RWPE2 (cell line): ENCODE measurements at regions not wholly inside any gene's neighbourhood (a gene's known extent, or its start where the extent isn't known, plus 50 kb on each side); places are given as distances from the start of the nearest gene placed in this dataset.

Source experiments
- ATAC-seq: fragments of 200-7000 bp; cut with Tn5 transposase; 3 replicates; pipeline ENCODE4 v1.9.1; 2021; ENCODE audit warnings: low read depth
- DNase-seq: peaks from one replicate; pipeline ENCODE4 v3.0.0-alpha.2; 2020; ENCODE audit warnings: low spot score
- H3K27ac ChIP-seq: fragments of 450-650 bp; 2 replicates; pipeline ENCODE4 v1.5.1; 2017; ENCODE audit warnings: mild to moderate bottlenecking; ENCODE audit not compliant: poor library complexity, severe bottlenecking
- H3K27me3 ChIP-seq: fragments of 250-450 bp; sonication (Bioruptor Pico); 2 replicates; pipeline ENCODE4 v1.5.1; 2021; ENCODE audit warnings: mild to moderate bottlenecking, moderate library complexity; ENCODE audit not compliant: insufficient read depth, poor library complexity, severe bottlenecking
- H3K36me3 ChIP-seq: fragments of 250-450 bp; sonication (Bioruptor Pico); 2 replicates; pipeline ENCODE4 v1.5.1; 2020; ENCODE audit warnings: low read depth, mild to moderate bottlenecking, moderate library complexity
- H3K4me1 ChIP-seq: fragments of 250-450 bp; sonication (Bioruptor Pico); 2 replicates; pipeline ENCODE4 v1.5.1; 2021; ENCODE audit warnings: mild to moderate bottlenecking, moderate library complexity; ENCODE audit not compliant: insufficient read depth, poor library complexity, severe bottlenecking
- H3K4me3 ChIP-seq: fragments of 250-450 bp; sonication (Bioruptor Pico); 2 replicates; pipeline ENCODE4 v1.5.1; 2021; ENCODE audit warnings: mild to moderate bottlenecking, moderate library complexity; ENCODE audit not compliant: severe bottlenecking
- H3K9me3 ChIP-seq: fragments of 250-450 bp; sonication (Bioruptor Pico); 2 replicates; pipeline ENCODE4 v1.5.1; 2021; ENCODE audit warnings: mild to moderate bottlenecking, moderate library complexity; ENCODE audit not compliant: severe bottlenecking
- CTCF ChIP-seq: fragments of 450-650 bp; IDR thresholded peaks from one replicate; pipeline ENCODE4 v1.5.1; 2017; ENCODE audit warnings: mild to moderate bottlenecking, moderate library complexity; ENCODE audit not compliant: poor library complexity, severe bottlenecking

- H3K4me3 ChIP-seq, result no peak overlapping the region
- TF ChIP-seq CTCF, result no peak
- ATAC-seq, result no peak
- H3K27ac ChIP-seq, result no peak overlapping the region
- H3K9me3 ChIP-seq, result no peaks in the 10 kb centered on the region
- no peaks in the 10 kb centered on the region for H3K27me3 ChIP-seq
- H3K4me1 ChIP-seq, result no peaks in the 10 kb centered on the region
- H3K36me3 ChIP-seq, result no peaks in the 10 kb centered on the region
- DNase-seq, result no peak
Measured at GRCh38 chr13:53141336-53141735, 112.7 kb downstream of the OLFM4 start.

- no peak for TF ChIP-seq CTCF
- Histone ChIP-seq H3K9me3 (no peaks in the 10 kb centered on the region), H3K27ac (no peak overlapping the region), H3K4me3 (no peak overlapping the region), H3K27me3 (no peaks in the 10 kb centered on the region), H3K36me3 (no peaks in the 10 kb centered on the region), H3K4me1 (no peaks in the 10 kb centered on the region)
- no peak for ATAC-seq
- no peak for DNase-seq
Measured at GRCh38 chr13:53142306-53142705, 113.7 kb downstream of the OLFM4 start.

- Histone ChIP-seq H3K4me3 (no peak overlapping the region), H3K9me3 (no peaks in the 10 kb centered on the region), H3K27me3 (no peaks in the 10 kb centered on the region), H3K27ac (no peak overlapping the region), H3K36me3 (no peaks in the 10 kb centered on the region), H3K4me1 (no peaks in the 10 kb centered on the region)
- no peak for TF ChIP-seq CTCF
- DNase-seq, result no peak
- no peak for ATAC-seq
Measured at GRCh38 chr13:53143757-53144339, 115.2 kb downstream of the OLFM4 start.

GRCh38 chr13:53144826-53145225 is 116.2 kb downstream of the OLFM4 start:
- DNase-seq, result no peak

More at GRCh38 chr13:53144826-53145225, 116.2 kb downstream of the OLFM4 start:
- Histone ChIP-seq H3K27me3 (no peaks in the 10 kb centered on the region), H3K27ac (no peak overlapping the region), H3K4me1 (no peaks in the 10 kb centered on the region), H3K4me3 (no peak overlapping the region), H3K36me3 (no peaks in the 10 kb centered on the region), H3K9me3 (no peaks in the 10 kb centered on the region)
- TF ChIP-seq CTCF, result no peak
- ATAC-seq, result no peak
